GM12891 (cell line): ENCODE measurements at regions not wholly inside any gene's neighbourhood (a gene's known extent, or its start where the extent isn't known, plus 50 kb on each side); places are given as distances from the start of the nearest gene placed in this dataset.

ENCODE experiments used
- PAX5 ChIP-seq: IDR thresholded peaks from 2 replicates; pipeline ENCODE4 v1.6.1; 2011; ENCODE audit warnings: low read length, moderate library complexity, mild to moderate bottlenecking; ENCODE audit not compliant: insufficient read depth, severe bottlenecking
- POLR2A ChIP-seq: IDR thresholded peaks from 2 replicates; pipeline ENCODE4 v1.6.1; 2011; ENCODE audit warnings: low read depth, low read length, control low read depth
- POLR2AphosphoS5 ChIP-seq: IDR thresholded peaks from 2 replicates; pipeline ENCODE4 v1.6.1; 2011; ENCODE audit warnings: low read depth, low read length, control low read depth
- SPI1 ChIP-seq: IDR thresholded peaks from 2 replicates; pipeline ENCODE4 v1.6.1; 2011; ENCODE audit warnings: low read depth, low read length, control low read depth
- TAF1 ChIP-seq: IDR thresholded peaks from 2 replicates; pipeline ENCODE4 v1.6.1; 2011; ENCODE audit warnings: low read depth, low read length, control low read depth

- no peak for TF ChIP-seq POLR2A
- no peak for TF ChIP-seq POLR2AphosphoS5
- TF ChIP-seq SPI1, result no peak
- TF ChIP-seq TAF1, result no peak
- no peak for TF ChIP-seq PAX5
Measured at GRCh38 chr13:74423434-74423833, 289.2 kb upstream of the KLF12 start.
